ENCODE measurements at regions not wholly inside any gene's neighbourhood (a gene's known extent, or its start where the extent isn't known, plus 50 kb on each side); places are given as distances from the start of the nearest gene placed in this dataset.

GRCh38 chr3:65145680-65146079 is 457.9 kb upstream of the ADAMTS9 start:
- H3K4me1 ChIP-seq = peaks cover 38% of the 10 kb centered on the region
- Mint-ChIP-seq H3K4me1 (ENCODE audit: low read depth, unreplicated experiment) (peaks cover 23% of the 10 kb centered on the region), H3K4me3 (ENCODE audit: unreplicated experiment) (no peak overlapping the region), H3K27ac (ENCODE audit: unreplicated experiment) (peak overlapping the region; percentile 84), H3K36me3 (ENCODE audit: insufficient read depth, unreplicated experiment) (no peaks in the 10 kb centered on the region), H3K27me3 (ENCODE audit: insufficient read depth, unreplicated experiment) (no peaks in the 10 kb centered on the region), H3K9me3 (ENCODE audit: unreplicated experiment) (no peaks in the 10 kb centered on the region)
- TSS peak; percentile 95 for BruUV-seq (replicated peaks)
- no peak for DNase-seq
- ChIA-PET CTCF (no interaction called here), POLR2A (no interaction called here)
- no peaks in the 10 kb centered on the region for H3K27me3 ChIP-seq (replicated peaks; ENCODE audit: control insufficient read depth, insufficient read depth, low read length)
- H3K9me3 ChIP-seq = no peaks in the 10 kb centered on the region
- intact Hi-C loops (cut with micrococcal nuclease; ENCODE audit: unreplicated experiment) = no loop called here
- no peak overlapping the region for H3K4me3 ChIP-seq (ENCODE audit: low read depth, low read length)
- H3K36me3 ChIP-seq (ENCODE audit: control insufficient read depth, insufficient read depth, low read length) = no peaks in the 10 kb centered on the region
- TF ChIP-seq CTCF (IDR thresholded peaks at IDR 0.05; ENCODE audit: insufficient read depth in 1 of 2, low read depth in 1 of 2, low read length in 1 of 2, severe bottlenecking in 1 of 2, unreplicated experiment in 1 of 2) = no peak

GRCh38 chr3:65144791-65145351 is 457.1 kb upstream of the ADAMTS9 start:
- no peaks in the 10 kb centered on the region for H3K27me3 Mint-ChIP-seq (ENCODE audit: insufficient read depth, unreplicated experiment)
- H3K4me1 Mint-ChIP-seq (ENCODE audit: low read depth, unreplicated experiment) = peaks cover 18% of the 10 kb centered on the region
- POLR2A ChIA-PET = no interaction called here
- CTCF ChIA-PET = no interaction called here
- no peaks in the 10 kb centered on the region for H3K9me3 Mint-ChIP-seq (ENCODE audit: unreplicated experiment)
- TF ChIP-seq CTCF (IDR thresholded peaks at IDR 0.05; ENCODE audit: insufficient read depth in 1 of 2, low read depth in 1 of 2, low read length in 1 of 2, severe bottlenecking in 1 of 2, unreplicated experiment in 1 of 2) = no peak
- DNase-seq = no peak
- intact Hi-C loops (cut with micrococcal nuclease; ENCODE audit: unreplicated experiment) = no loop called here
- Histone ChIP-seq H3K4me1 (peaks cover 34% of the 10 kb centered on the region), H3K27me3 (replicated peaks; ENCODE audit: control insufficient read depth, insufficient read depth, low read length) (no peaks in the 10 kb centered on the region), H3K9me3 (no peaks in the 10 kb centered on the region), H3K36me3 (ENCODE audit: control insufficient read depth, insufficient read depth, low read length) (no peaks in the 10 kb centered on the region), H3K4me3 (ENCODE audit: low read depth, low read length) (no peak overlapping the region)
- no TSS peak for BruUV-seq (replicated peaks)
- H3K27ac Mint-ChIP-seq (ENCODE audit: unreplicated experiment) = peak overlapping the region; percentile 84
- no peaks in the 10 kb centered on the region for H3K36me3 Mint-ChIP-seq (ENCODE audit: insufficient read depth, unreplicated experiment)
- no peak overlapping the region for H3K4me3 Mint-ChIP-seq (ENCODE audit: unreplicated experiment)

- H3K9me3 ChIP-seq = no peaks in the 10 kb centered on the region
- ChIA-PET POLR2A (no interaction called here), CTCF (no interaction called here)
- H3K4me3 ChIP-seq (ENCODE audit: low read depth, low read length) = no peak overlapping the region
- BruUV-seq (replicated peaks) = no TSS peak
- Mint-ChIP-seq H3K4me1 (ENCODE audit: low read depth, unreplicated experiment) (peaks cover 14% of the 10 kb centered on the region), H3K9me3 (ENCODE audit: unreplicated experiment) (no peaks in the 10 kb centered on the region), H3K36me3 (ENCODE audit: insufficient read depth, unreplicated experiment) (no peaks in the 10 kb centered on the region), H3K27me3 (ENCODE audit: insufficient read depth, unreplicated experiment) (no peaks in the 10 kb centered on the region), H3K27ac (ENCODE audit: unreplicated experiment) (no peak overlapping the region), H3K4me3 (ENCODE audit: unreplicated experiment) (no peak overlapping the region)
- peaks cover 30% of the 10 kb centered on the region for H3K4me1 ChIP-seq
- H3K36me3 ChIP-seq (ENCODE audit: control insufficient read depth, insufficient read depth, low read length) = no peaks in the 10 kb centered on the region
- no peak for TF ChIP-seq CTCF (IDR thresholded peaks at IDR 0.05; ENCODE audit: insufficient read depth in 1 of 2, low read depth in 1 of 2, low read length in 1 of 2, severe bottlenecking in 1 of 2, unreplicated experiment in 1 of 2)
- no peak for DNase-seq
- intact Hi-C loops (cut with micrococcal nuclease; ENCODE audit: unreplicated experiment) = no loop called here
- no peaks in the 10 kb centered on the region for H3K27me3 ChIP-seq (replicated peaks; ENCODE audit: control insufficient read depth, insufficient read depth, low read length)
Observed at GRCh38 chr3:65142456-65142855, 454.7 kb upstream of the ADAMTS9 start.

Data from Caco-2 (cell line).